Ishikawa (cell line): ENCODE measurements at regions not wholly inside any gene's neighbourhood (a gene's known extent, or its start where the extent isn't known, plus 50 kb on each side); places are given as distances from the start of the nearest gene placed in this dataset.

ENCODE experiments used
- CEBPB ChIP-seq: IDR thresholded peaks from 2 replicates; pipeline ENCODE4 v1.6.1; 2012
- CREB1 ChIP-seq: IDR thresholded peaks from 2 replicates; pipeline ENCODE4 v1.6.1; 2012; ENCODE audit warnings: low read depth
- EGR1 ChIP-seq: IDR thresholded peaks from 2 replicates; pipeline ENCODE4 v1.6.1; 2012
- EP300 ChIP-seq: IDR thresholded peaks from 2 replicates; pipeline ENCODE4 v1.6.1; 2012; ENCODE audit warnings: borderline replicate concordance
- FOXM1 ChIP-seq: IDR thresholded peaks from 2 replicates; pipeline ENCODE4 v1.6.1; 2012; ENCODE audit warnings: low read depth, borderline replicate concordance
- NFIC ChIP-seq: IDR thresholded peaks from 2 replicates; pipeline ENCODE4 v1.6.1; 2012
- RAD21 ChIP-seq: IDR thresholded peaks from 2 replicates; pipeline ENCODE4 v1.6.1; 2012; ENCODE audit warnings: low read depth
- TAF1 ChIP-seq: IDR thresholded peaks from 2 replicates; pipeline ENCODE4 v1.6.1; 2012; ENCODE audit warnings: low read depth, mild to moderate bottlenecking
- TCF12 ChIP-seq: IDR thresholded peaks from 2 replicates; pipeline ENCODE4 v1.6.1; 2012; ENCODE audit warnings: low read depth
- TEAD4 ChIP-seq: IDR thresholded peaks from 2 replicates; pipeline ENCODE4 v1.6.1; 2012
- YY1 ChIP-seq: IDR thresholded peaks from 2 replicates; pipeline ENCODE4 v1.6.1; 2012; ENCODE audit warnings: low read depth
- ZBTB7A ChIP-seq: IDR thresholded peaks from 2 replicates; pipeline ENCODE4 v1.6.1; 2012; ENCODE audit warnings: low read depth
- TF ChIP-seq, protein P1 (sequence below): IDR thresholded peaks from 2 replicates; pipeline ENCODE4 v1.6.1; 2012; ENCODE audit warnings: low read depth, mild to moderate bottlenecking
- TF ChIP-seq, protein P2 (sequence below): IDR thresholded peaks from 2 replicates; pipeline ENCODE4 v1.6.1; 2012
- TF ChIP-seq, protein P3 (sequence below): IDR thresholded peaks from 2 replicates; pipeline ENCODE4 v1.6.1; 2012

DNA sequence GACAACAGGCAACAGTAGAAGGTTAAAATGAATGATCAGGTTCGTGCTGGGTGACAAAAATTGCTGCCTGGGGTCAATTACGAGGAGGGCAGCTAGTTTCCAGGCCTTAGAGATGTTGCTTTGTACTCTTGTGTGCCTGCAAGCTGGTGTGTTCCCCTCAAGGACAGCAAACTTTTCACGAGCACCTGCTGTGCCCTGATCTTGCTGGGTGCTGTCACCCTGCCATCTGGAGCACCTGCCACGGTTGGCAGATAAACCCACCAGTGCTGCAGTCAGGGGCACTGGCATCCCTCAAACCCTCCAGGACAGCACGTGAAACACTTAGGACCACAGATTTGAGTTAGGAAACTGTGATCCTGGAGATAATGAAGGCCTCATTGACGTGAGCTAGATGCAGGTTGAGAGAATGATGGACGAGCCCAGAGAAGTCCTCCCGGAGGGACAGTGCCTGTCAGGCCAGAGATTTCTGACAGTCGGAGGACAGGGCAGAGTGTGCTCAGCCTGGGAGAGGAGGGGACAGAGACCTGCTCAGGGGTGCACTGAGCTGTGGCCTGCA lies 104.3 kb upstream of the RAB12 start:
- no peak for TF ChIP-seq TAF1
- no peak for TF ChIP-seq TCF12

DNA sequence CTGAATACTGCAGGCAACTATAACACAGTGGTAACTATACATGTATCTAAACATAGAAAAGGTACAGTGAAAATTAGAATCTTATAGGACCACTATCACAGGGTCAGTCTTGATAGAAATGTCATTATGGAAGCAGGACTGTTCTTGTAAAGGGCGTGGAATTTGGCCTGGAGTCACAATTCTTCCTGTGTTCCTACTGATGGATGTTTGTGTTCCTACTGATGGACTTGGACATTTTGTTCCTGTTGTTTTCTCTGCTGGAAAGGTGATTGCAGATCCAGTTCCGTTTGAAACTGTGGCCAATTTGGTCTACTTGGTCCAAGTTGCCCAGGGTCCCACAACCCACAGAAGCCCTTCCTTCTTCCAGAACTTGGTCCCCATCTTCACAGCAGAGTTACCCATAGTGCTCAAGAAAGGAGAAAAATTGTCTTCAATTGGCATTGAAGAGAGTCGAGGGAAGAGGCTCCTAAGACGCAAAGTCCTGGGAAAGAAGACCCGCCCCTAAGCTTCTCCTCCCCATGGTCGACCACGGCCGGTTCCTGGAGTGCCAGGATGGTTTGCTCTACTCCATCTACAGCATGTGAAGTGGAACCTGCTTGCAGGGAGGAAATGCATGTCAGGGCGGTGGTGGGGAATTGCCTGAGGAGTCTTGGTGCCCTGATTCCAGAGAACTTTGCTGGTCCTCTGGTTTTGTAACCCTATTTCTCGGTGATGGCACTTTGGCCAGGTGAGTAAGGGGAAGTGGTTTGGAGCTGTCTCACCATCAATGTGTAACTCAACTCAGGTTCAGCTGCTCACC lies 102.8 kb upstream of the RAB12 start:
- TF ChIP-seq EP300 (no peak), RAD21 (no peak), TEAD4 (no peak), NFIC (no peak), YY1 (no peak), CREB1 (no peak), EGR1 (no peak), FOXM1 (no peak), ZBTB7A (no peak), TAF1 (no peak), CEBPB (no peak), TCF12 (no peak)
- TF ChIP-seq, protein P1, sequence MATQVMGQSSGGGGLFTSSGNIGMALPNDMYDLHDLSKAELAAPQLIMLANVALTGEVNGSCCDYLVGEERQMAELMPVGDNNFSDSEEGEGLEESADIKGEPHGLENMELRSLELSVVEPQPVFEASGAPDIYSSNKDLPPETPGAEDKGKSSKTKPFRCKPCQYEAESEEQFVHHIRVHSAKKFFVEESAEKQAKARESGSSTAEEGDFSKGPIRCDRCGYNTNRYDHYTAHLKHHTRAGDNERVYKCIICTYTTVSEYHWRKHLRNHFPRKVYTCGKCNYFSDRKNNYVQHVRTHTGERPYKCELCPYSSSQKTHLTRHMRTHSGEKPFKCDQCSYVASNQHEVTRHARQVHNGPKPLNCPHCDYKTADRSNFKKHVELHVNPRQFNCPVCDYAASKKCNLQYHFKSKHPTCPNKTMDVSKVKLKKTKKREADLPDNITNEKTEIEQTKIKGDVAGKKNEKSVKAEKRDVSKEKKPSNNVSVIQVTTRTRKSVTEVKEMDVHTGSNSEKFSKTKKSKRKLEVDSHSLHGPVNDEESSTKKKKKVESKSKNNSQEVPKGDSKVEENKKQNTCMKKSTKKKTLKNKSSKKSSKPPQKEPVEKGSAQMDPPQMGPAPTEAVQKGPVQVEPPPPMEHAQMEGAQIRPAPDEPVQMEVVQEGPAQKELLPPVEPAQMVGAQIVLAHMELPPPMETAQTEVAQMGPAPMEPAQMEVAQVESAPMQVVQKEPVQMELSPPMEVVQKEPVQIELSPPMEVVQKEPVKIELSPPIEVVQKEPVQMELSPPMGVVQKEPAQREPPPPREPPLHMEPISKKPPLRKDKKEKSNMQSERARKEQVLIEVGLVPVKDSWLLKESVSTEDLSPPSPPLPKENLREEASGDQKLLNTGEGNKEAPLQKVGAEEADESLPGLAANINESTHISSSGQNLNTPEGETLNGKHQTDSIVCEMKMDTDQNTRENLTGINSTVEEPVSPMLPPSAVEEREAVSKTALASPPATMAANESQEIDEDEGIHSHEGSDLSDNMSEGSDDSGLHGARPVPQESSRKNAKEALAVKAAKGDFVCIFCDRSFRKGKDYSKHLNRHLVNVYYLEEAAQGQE, result no peak
- TF ChIP-seq, protein P2, sequence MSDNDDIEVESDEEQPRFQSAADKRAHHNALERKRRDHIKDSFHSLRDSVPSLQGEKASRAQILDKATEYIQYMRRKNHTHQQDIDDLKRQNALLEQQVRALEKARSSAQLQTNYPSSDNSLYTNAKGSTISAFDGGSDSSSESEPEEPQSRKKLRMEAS, result no peak

DNA sequence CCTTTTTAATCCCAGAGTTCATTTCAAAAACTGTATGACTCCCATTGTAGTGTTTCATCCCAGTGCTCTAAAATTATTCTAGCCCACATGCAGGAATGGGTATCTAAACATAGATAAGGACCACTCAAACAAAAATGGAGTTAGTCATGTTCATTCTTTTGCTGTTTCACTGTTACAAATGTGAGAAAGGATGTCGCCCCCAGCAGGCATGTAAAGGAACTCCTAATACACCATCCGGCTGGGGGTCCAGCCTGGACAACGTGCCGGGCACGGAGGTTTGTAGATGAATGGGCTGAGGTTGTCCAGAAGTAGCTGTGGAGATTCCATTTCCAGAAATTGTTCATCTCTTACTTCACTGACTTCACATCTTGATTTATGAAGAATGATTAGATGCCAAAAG lies 101.9 kb upstream of the RAB12 start:
- TF ChIP-seq EP300, result no peak
- peak; percentile 21; the same call in 1 of the 2 replicates for TF ChIP-seq RAD21

DNA sequence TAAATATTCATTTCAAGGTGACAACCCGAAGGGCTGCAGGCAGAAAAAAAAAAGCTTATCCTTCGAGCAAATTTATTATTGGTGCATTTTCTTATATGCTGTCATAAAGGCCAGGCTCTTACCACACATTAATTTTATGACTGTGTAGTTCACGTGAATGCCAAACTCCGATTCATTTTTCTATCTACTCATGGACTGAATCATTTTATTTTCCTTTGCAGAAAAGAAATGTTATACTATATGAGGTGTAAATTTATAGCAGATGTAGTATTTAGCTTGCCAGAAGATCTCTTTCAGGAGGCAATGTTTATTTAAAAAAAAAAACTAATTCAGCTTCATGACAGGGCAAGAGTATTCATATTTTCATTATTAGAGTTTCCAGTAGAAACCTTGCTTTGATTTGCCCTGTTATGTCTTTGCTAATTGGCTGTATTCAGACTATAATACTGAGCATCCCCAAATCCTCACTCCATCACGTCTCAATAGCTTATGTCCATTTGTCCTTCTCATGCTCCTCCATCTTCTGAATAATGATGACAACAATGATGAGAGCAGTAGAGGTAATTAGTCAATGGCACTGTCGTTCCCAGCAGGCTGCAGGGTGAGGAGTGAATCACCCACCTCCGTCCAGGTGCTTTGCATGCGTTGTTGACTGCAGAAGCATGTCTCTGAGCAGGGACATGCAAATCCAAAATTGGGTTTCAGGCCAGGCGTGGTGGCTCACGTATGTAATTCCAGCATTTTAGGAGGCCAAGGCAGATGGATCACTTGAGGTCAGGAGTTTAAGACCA lies 101.1 kb upstream of the RAB12 start:
- TF ChIP-seq, protein P3, sequence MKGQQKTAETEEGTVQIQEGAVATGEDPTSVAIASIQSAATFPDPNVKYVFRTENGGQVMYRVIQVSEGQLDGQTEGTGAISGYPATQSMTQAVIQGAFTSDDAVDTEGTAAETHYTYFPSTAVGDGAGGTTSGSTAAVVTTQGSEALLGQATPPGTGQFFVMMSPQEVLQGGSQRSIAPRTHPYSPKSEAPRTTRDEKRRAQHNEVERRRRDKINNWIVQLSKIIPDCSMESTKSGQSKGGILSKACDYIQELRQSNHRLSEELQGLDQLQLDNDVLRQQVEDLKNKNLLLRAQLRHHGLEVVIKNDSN, result no peak
- TF ChIP-seq EP300 (no peak), EGR1 (no peak), CREB1 (no peak), CEBPB (no peak), TCF12 (no peak), TEAD4 (no peak), TAF1 (no peak), ZBTB7A (no peak)

DNA sequence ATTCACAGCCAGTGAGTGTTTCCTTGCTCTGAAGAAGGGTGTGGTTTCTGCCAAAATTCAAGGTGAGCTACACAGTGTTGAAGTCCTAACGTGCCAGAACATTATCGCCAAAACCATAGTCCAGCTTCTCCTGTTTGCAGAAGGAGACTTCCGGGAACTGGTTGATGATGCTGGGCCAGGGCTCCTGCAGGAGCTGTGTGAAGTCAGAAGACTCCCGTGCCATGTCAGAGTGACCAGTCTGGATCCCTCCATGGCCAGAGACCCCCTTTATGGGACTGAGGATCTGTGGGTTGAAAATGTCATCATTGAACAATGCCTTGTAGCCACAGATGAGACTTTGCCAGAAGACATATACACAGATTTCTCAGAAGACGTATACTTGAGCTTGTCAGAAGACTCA lies 96.0 kb upstream of the RAB12 start:
- TF ChIP-seq, protein P3, result no peak
- TF ChIP-seq EP300 (no peak), CEBPB (no peak), ZBTB7A (no peak), TAF1 (no peak), TCF12 (no peak), YY1 (no peak), CREB1 (no peak), RAD21 (no peak), NFIC (no peak), FOXM1 (no peak), EGR1 (no peak), TEAD4 (no peak)
- TF ChIP-seq, protein P1, result no peak
- TF ChIP-seq, protein P2, result no peak
